HG03039 (cell line): ENCODE measurements at regions not wholly inside any gene's neighbourhood (a gene's known extent, or its start where the extent isn't known, plus 50 kb on each side); places are given as distances from the start of the nearest gene placed in this dataset.
"Not testable (repeated sequence)": the region's sequence is repeated elsewhere in the genome, so short reads cannot be mapped to it uniquely, and the experiment has no call there.

Experiments
- ATAC-seq: cut with Tn5 transposase; IDR thresholded peaks from one replicate; pipeline ENCODE4 v1.9.1; 2021; ENCODE audit warnings: mild to moderate bottlenecking, moderate library complexity; ENCODE audit not compliant: unreplicated experiment

DNA sequence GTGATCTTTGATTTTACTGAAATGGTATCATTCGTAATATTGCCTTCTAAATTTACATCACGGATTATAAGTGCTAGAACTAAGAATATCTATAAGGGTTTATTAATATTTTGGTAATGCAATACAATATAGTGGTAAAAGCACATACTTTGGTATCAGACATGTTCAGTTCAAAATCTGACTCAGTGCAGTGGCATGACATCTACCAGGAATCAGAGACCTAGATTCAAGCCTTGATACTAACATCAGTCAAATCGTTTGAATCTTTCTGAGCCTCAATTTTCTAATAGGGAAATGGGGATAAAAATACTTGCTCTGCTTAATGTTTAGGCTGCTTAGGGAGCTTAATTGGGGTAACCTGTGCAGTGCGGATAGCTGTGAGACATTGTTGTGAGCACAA lies 488.0 kb downstream of the BCKDHB start:
- no peak for ATAC-seq

- no peak for ATAC-seq
Observed at GRCh38 chr6:80592436-80592835, 486.0 kb downstream of the BCKDHB start.

GRCh38 chr6:80586242-80586641 lies 479.8 kb downstream of the BCKDHB start:
- no peak for ATAC-seq

- no peak for ATAC-seq
Observed at GRCh38 chr6:80579391-80580023, 473.0 kb downstream of the BCKDHB start.

DNA sequence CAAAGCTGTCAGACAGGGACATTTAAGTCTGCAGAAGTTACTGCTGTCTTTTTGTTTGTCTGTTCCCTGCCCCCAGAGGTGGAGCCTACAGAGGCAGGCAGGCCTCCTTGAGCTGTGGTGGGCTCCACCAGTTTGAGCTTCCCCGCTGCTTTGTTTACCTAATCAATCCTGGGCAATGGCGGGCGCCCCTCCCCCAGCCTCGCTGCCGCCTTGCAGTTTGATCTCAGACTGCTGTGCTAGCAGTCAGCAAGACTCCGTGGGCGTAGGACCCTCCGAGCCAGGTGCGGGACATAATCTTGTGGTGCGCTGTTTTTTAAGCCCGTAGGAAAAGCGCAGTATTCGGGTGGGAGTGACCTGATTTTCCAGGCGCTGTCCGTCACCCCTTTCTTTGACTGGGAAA lies 466.8 kb downstream of the BCKDHB start:
- ATAC-seq, result not testable (repeated sequence)

DNA sequence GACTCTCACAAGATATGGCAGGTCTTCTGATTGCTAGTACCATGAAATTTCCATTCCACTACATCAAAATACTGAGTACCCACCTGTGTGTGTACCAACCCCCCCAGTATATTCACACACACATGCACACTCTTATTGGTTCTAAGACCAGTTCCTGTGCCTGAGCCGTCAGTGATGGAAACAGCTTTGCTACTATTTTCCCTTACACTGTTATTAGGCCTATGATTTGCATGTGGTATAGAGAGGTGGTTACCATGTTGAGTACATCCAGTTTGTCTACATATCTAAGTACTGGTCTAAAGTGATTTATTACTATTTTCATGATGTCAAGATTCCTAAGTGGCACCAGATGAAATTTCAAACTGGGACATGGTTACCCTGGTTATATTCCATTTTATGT lies 459.9 kb downstream of the BCKDHB start:
- no peak for ATAC-seq

DNA sequence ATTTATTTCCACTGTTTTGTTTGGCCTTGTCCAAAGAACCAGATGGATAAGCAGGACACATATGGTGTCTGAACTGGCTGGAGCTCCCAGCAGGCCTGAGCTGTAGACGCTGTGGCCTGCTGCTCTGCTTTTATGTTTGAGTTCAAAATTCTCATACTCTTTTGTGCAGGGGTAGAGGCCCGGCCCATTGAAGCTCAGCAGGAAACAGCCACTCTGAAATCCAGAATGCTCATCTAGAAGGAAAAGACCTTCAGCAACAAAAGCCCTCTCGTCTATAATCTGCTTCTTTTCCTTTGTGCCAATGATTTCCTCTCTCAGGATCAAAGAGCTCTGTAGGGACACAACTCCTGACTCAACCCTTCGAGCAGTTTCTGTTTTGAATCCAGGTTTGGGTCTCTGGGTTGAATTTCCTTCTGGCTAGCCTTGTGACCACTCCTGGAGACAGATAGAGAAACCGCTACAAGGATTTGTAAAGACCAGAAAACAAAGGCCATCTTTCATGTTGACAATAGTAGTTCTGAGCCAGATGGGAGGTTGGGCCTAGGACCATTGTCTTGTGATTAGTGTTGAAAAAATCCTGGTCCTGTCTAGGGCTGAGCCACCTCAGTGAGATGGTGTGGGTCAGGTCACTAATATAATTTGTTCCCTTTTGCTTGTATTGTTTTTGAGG lies 446.7 kb downstream of the BCKDHB start:
- ATAC-seq, result no peak

GRCh38 chr6:80550748-80551147 lies 444.3 kb downstream of the BCKDHB start:
- no peak for ATAC-seq

DNA sequence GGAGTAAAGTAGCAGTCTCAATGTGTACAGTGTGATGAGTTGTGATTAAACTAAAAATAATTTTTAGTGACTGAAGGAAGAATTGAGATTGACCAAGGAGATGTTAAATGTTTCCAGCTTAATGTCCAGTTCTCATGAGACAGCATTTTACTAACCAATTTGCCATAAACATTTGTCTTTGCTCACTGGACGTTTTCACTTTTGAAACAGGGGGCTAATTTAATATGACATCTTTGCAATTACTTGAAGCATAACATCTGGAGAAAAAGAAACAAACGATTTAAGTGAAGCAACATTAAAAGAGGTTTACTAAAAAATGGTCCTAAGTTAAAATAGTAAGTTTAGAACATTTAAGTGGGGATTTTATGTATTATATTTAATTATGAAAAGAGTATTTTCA lies 443.8 kb downstream of the BCKDHB start:
- no peak for ATAC-seq

GRCh38 chr6:80548532-80548931 lies 442.1 kb downstream of the BCKDHB start:
- ATAC-seq, result no peak

DNA sequence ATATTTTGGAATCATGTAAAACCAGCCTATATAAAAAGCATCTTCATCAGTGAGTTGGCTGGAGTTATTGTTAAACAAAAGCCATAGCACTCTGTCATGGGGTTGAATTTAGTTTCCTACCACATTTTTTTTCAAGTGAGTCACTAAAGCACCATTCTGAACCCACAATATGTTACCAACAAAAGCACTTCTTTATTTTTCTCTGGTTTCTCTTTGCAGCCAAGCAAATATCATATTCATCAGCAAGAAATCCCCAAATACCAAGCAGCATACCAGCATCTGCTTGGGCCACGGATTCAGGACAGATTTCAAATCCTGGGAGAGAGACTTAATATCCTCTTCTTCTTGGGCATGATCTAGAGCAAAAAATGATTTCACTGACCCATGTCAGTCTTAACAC lies 441.4 kb downstream of the BCKDHB start:
- no peak for ATAC-seq

GRCh38 chr6:80544976-80545722 lies 438.7 kb downstream of the BCKDHB start:
- ATAC-seq, result no peak

DNA sequence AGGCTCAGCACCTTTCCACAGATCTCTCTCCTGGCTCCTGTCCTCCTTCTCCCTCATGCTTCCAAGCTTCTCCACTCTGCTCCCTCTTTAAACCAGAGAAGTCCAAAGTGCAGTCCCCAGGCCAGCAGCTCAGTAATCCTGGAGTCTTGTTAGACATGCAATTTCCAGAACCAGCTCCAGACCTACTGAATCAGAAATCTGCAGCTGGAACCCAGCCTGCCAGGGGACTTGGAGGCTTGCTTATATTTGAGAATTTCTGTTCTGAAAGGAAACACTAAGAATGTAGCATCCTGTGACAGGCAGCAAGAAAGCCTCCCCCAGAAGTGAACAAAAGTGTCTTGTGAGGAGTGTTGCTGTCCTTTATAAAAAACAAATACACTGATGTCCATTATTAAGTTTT lies 438.1 kb downstream of the BCKDHB start:
- no peak for ATAC-seq

DNA sequence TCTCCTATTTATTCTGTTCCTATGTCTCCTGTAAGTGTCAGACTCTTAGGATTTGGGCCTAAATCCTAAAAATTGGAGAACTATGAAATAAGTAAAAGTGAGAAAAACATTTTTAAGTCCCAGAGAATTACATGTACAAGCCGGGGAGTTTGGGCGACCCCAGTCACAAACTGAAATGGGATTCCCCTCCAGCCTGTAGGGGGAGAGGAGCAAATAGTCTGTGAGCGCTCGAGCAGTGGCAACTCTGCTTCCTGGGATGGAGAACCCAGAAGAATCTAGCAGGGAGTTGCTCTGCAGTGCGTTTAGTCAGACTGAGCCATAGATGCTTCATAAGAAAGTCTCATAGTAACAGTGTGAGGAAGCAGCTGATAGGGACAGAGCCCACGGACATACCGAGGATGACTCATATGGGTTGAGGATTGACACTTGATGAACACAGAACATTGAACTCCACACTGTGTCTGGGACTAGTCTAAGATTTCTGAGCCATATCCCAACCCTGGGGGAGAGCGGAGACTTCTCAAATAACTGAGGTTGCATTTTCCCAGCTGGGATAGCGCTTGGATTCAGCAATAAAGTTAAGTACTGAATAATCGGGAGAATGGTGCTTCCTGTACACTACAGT lies 437.2 kb downstream of the BCKDHB start:
- peak; percentile 38 for ATAC-seq

DNA sequence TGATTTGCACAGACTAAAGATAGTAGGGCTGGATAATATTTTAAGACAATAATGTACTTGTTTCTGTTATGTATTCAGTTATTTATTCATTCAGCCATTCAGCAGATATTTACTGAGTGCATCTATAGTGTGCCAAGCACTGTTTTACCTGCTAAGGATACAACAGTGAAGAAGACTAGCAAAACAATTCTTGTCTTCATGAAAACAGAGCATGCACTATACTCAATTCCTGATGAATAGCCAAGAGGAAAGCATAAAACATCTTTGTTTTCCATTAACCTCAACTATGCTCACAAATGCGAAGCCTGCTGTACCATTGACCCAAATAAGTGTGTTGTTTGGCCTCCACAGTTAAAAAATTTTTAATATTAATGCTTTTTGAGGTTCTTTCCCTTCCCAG lies 436.7 kb downstream of the BCKDHB start:
- ATAC-seq, result no peak

DNA sequence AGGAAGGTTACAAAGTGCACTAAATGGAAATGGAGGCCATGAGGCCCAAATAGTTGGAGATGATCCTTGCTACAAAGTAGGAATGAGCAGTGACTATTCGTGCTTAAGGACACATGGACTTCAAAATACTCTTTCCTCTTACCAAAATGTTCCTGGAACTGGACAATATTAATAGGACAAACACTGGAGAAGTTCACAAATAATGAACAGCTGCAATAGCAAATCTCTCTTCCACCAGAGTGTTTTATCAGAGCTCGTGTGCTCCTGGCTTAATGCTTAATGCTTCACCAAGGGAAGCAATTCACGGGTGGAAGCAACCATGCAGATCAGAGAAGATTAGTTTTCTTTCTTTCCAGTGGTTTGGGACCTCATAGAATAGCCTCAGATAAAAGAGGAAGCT lies 435.4 kb downstream of the BCKDHB start:
- no peak for ATAC-seq

- ATAC-seq, result no peak
Observed at GRCh38 chr6:80541181-80541580, 434.7 kb downstream of the BCKDHB start.

DNA sequence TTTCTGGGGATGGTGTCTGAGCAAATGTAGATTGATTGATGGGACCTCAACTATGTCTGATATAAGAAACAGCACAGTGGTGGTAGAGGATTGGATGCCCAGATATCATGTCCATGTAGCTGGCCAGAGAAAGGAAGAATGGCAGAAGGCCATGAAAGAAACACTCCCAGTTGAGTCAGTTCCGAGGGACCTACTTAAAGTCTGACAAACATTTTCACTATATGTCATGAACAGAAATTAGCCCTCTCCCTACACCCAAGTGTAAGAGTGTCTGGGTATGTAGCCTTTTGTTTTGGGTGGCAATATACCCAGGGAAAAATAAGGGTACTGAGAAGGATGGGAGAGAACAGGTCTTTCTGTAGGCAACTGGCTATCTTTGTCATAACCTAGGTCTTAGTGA lies 434.2 kb downstream of the BCKDHB start:
- no peak for ATAC-seq

GRCh38 chr6:80537118-80537972 lies 430.9 kb downstream of the BCKDHB start:
- ATAC-seq, result no peak

DNA sequence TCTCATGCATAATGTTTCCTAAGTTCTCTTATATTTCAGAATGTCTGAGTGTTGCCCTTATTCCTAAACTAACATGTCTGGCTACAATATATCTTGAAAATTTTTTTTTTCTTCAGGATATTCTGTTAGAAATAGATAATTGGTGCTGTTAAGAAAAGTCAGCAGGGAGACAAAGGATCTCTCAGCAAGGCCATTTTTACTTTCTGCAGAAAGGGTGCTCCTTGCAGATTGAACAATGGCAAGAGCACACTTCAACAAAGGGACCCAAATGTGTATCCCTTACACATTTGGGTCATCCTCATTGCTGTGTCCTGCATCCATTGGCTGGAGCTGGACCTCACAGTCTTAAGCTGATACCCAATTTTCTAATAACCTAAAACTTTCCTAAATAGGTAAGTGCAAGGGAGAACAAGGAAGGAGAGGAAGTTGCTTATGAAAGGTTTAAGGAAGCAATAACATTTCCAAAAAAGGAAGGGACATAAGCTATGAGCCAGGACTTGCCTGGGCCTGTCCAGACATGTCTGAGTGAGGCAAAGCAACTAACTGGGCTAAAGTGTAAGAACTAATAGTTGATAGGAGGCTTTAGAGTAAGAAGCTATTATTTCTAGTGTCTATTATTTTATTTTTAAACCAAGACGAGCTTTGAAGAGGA lies 429.6 kb downstream of the BCKDHB start:
- no peak for ATAC-seq
